ENCODE measurements at regions not wholly inside any gene's neighbourhood (a gene's known extent, or its start where the extent isn't known, plus 50 kb on each side); places are given as distances from the start of the nearest gene placed in this dataset.

DNA sequence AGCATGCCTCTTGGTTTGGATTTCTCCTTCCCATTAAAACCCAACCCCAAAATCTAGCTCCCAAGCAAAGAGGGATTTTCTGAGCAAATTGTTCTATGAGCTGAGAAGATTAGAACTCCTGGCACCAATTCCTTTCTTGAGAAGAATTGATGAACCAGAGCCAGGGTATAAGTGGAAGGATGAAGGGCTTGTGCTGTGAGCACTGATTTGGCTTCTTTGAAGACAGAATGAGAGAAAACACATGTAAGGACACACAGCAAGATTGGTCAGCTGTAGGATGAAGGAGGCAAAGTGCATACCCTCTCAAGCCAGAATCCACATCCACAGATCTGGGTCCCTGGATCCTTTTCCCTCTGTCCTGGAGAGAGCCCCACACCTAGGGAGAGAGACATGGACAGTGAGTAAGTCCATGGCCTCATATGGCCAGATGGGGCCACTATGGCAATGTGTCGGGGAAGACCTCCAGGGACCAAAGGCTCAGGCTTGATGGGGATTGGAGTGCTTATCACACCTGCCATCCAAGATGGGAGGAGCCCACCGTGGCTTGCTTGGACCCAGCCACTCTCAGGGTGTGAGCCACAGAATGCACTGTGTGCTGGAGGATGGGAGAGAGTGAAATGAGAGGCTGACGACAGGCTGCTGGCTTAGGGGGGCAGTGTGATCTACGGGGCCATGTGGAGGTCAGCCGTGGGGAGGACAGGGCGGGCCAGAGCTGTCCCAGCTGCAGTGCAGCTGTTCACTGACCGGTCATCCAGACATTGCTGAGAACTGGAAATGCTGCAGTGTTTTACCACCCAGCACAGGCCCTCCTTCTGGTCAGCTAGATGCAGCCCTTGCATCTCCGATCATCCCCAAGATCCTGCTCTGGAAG is 339.8 kb downstream of the CYP26B1 start:
- Mint-ChIP-seq H3K27me3 (no peaks in the 10 kb centered on the region), H3K27ac (no peak overlapping the region), H3K4me1 (ENCODE audit: low read depth) (no peaks in the 10 kb centered on the region), H3K36me3 (no peaks in the 10 kb centered on the region), H3K4me3 (no peak overlapping the region), H3K9me3 (ENCODE audit: low read depth) (no peaks in the 10 kb centered on the region)

DNA sequence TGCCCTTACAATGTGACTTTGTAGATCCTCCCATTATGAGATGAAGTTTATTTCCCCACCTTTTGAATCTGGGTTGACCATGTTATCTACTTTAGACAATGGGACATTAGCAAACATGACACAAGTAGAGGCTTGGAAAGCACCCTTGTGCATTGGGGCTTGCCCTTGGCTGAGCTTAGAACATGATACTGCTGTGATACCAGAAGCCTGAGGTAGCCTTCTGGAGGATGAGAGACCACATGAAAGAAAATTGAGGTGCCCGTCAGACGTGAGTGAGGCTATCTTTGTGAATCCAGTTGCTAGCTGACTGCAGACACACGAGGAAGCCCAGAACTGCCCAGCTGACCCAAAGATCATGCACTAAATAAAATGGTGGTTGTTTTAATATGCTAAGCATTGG is 341.2 kb downstream of the CYP26B1 start:
- no peaks in the 10 kb centered on the region for H3K4me1 Mint-ChIP-seq (ENCODE audit: low read depth)
- H3K36me3 Mint-ChIP-seq, result no peaks in the 10 kb centered on the region
- H3K4me3 Mint-ChIP-seq, result no peak overlapping the region
- H3K27ac Mint-ChIP-seq, result no peak overlapping the region
- no peaks in the 10 kb centered on the region for H3K27me3 Mint-ChIP-seq
- H3K9me3 Mint-ChIP-seq (ENCODE audit: low read depth), result no peaks in the 10 kb centered on the region

DNA sequence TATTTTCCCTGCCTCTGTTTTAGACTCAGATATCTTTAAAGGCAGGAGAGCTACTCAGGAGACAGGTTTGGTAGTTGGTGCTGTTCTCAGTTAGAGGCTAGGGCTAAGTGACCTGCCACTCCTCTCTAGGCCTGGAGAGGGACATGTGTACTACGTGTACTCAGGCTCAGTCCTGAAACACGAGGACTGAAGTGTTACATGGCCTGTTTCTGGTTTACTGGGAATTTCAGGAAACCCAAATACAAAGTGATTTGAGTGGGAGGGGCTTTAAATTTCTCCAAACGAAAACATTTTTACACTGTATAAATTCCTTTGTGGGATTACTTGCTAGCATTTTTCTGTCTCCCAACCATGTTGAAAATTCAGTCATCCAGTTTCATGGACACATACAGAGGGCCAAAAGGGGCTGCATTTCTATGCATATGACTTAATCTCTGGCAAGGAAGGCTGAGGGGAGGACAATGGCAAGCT is 343.3 kb downstream of the CYP26B1 start:
- Mint-ChIP-seq H3K4me1 (ENCODE audit: low read depth) (no peaks in the 10 kb centered on the region), H3K9me3 (ENCODE audit: low read depth) (no peaks in the 10 kb centered on the region), H3K4me3 (no peak overlapping the region), H3K36me3 (no peaks in the 10 kb centered on the region), H3K27me3 (peaks cover 2% of the 10 kb centered on the region), H3K27ac (no peak overlapping the region)

DNA sequence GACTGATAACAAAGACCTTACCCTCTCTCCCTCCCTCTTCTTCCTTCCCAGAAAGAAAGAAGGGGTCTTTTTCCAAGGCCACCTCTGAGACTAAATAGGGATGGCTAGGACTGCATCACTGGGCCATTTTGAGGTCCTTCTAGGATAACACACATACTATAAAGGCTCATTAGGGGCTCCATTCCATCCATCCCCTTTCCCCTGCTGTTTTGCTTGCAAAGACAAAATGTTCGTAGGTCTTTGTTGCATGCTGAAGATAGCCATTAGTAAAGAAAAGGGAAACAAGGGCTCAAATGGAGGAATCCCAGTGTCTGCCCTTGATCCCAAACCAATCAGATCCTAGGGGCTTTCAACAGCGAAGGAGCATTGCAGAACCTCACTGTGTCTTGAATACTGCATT is 344.3 kb downstream of the CYP26B1 start:
- H3K27ac Mint-ChIP-seq, result no peak overlapping the region
- peaks cover 2% of the 10 kb centered on the region for H3K27me3 Mint-ChIP-seq
- H3K36me3 Mint-ChIP-seq, result no peaks in the 10 kb centered on the region
- no peaks in the 10 kb centered on the region for H3K4me1 Mint-ChIP-seq (ENCODE audit: low read depth)
- no peak overlapping the region for H3K4me3 Mint-ChIP-seq
- H3K9me3 Mint-ChIP-seq (ENCODE audit: low read depth), result no peaks in the 10 kb centered on the region

DNA sequence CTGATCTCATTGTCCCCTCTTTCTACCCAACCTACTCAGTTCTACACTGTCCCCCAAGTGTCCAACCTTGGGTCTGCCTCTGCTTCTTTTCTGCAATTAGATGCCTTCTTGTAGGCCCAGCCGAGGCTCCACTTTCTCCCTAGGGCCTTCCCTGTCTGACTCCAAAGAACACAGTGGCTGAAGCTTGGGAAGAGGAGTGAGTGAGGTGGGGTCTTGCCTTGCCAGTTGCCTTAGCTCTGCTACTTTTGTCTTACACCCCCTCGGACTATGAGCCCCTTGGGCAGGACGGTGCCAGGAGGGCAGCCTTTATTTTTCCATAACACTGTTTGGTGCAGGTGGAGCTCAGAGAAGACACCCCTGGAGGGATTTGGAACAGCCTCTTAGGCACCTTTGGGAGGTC is 345.1 kb downstream of the CYP26B1 start:
- no peaks in the 10 kb centered on the region for H3K36me3 Mint-ChIP-seq
- no peak overlapping the region for H3K4me3 Mint-ChIP-seq
- no peak overlapping the region for H3K27ac Mint-ChIP-seq
- H3K9me3 Mint-ChIP-seq (ENCODE audit: low read depth), result no peaks in the 10 kb centered on the region
- no peaks in the 10 kb centered on the region for H3K4me1 Mint-ChIP-seq (ENCODE audit: low read depth)
- peaks cover 2% of the 10 kb centered on the region for H3K27me3 Mint-ChIP-seq

DNA sequence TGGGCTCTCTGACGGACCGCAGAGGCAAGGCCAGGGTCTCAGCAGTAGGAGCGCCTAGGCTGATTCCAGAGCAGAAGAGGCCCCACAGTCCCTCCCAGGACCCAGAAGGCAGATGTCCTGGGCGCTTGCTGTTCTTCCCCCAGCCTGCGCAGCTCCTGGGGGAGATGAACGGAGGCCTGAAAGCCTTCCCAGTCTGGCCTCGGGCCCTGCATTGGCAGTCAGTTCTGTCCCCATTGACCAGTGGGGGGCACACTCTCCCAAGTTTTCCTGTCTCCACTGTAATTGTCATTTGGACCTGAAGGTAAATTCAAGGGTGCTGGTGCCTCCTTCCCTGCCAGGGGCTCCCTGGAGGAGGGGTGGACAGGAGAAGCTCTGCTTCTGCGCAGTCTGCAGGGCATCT is 345.7 kb downstream of the CYP26B1 start:
- H3K9me3 Mint-ChIP-seq (ENCODE audit: low read depth), result no peaks in the 10 kb centered on the region
- H3K4me1 Mint-ChIP-seq (ENCODE audit: low read depth), result no peaks in the 10 kb centered on the region
- no peak overlapping the region for H3K27ac Mint-ChIP-seq
- peaks cover 2% of the 10 kb centered on the region for H3K27me3 Mint-ChIP-seq
- no peak overlapping the region for H3K4me3 Mint-ChIP-seq
- no peaks in the 10 kb centered on the region for H3K36me3 Mint-ChIP-seq

DNA sequence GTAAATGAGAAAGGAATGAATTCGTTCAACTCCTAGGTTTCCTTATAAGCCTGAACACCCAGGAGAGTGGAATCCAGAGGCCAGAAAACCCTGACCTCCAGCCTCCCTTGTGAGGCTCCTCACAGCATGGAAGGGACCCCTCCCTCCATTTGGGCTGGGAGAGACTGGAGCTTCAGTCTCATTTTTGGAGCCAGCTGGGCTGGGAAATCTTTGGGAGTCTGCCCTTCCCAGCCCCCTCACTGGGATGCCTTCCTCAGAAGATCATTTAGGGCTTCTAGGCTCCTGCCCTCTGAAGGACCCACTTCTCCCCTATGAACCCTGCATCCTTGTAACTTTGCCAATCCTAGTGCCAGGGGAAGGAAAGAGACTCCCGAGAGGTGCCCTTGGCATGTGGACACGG is 346.1 kb downstream of the CYP26B1 start:
- no peaks in the 10 kb centered on the region for H3K4me1 Mint-ChIP-seq (ENCODE audit: low read depth)
- peaks cover 2% of the 10 kb centered on the region for H3K27me3 Mint-ChIP-seq

DNA sequence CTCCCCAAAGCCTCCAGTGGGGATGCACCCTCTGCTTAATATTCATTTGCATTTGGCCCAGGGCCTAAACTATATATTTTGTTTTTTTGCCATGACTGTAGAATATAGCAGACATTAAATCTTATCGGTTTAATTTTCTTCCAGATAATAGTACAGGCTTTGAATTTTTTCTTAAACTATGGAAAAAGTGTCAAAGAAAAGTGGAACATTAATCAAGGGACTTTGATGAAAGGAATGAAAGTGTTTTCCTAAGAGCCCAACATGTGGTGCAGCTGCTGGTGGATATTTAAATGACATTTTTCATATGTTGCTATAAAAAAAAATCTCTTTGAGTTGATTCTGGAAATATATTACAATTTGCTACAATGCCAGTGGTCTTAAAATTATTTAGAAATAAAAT is 346.8 kb downstream of the CYP26B1 start:
- Mint-ChIP-seq H3K9me3 (ENCODE audit: low read depth) (no peaks in the 10 kb centered on the region), H3K27ac (no peak overlapping the region), H3K36me3 (no peaks in the 10 kb centered on the region)

More for the DNA sequence above, 346.1 kb downstream of the CYP26B1 start:
- no peak overlapping the region for H3K27ac Mint-ChIP-seq
- H3K4me3 Mint-ChIP-seq, result no peak overlapping the region
- H3K9me3 Mint-ChIP-seq (ENCODE audit: low read depth), result no peaks in the 10 kb centered on the region
- H3K36me3 Mint-ChIP-seq, result no peaks in the 10 kb centered on the region

DNA sequence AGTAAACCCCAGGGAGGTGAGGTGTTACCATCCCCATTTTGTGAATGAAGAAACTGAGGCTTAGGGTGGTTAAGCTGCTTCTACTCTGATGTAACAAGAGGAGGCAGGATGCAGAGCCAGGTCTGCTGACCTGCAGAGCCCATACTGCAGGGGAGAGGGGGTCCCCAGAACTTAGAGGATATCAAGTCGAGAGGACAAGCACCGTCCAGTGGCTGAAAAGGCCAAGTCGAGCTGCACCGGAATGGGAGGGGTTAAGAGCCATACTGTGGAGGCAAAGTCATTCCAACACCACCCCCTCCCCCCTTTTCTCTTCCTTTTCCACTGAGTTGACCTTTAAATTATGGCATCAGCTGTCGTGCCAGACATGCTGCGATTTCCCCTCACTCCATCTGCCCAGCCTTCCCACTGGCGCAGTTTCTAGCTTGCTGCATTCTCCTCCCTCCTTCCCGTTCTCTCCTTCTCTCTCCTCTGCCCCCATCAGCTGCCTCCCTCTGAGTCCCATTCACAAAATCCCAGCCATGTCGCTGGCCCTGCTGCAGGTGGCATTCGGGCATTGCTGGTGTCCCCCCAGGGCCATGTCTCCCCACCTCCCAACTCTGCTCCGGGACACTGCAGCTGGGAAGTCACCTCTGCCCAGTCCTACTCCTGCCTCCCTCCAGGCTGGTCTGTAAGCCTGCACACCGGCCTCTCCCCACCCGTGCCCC is 346.9 kb downstream of the DYSF start:
- Mint-ChIP-seq H3K27me3 (peaks cover 2% of the 10 kb centered on the region), H3K9me3 (ENCODE audit: low read depth) (no peaks in the 10 kb centered on the region), H3K36me3 (no peaks in the 10 kb centered on the region), H3K4me3 (no peak overlapping the region), H3K4me1 (ENCODE audit: low read depth) (no peaks in the 10 kb centered on the region), H3K27ac (no peak overlapping the region)

More for the DNA sequence above, 346.8 kb downstream of the CYP26B1 start:
- peaks cover 2% of the 10 kb centered on the region for H3K27me3 Mint-ChIP-seq
- H3K4me1 Mint-ChIP-seq (ENCODE audit: low read depth), result no peaks in the 10 kb centered on the region
- no peak overlapping the region for H3K4me3 Mint-ChIP-seq

DNA sequence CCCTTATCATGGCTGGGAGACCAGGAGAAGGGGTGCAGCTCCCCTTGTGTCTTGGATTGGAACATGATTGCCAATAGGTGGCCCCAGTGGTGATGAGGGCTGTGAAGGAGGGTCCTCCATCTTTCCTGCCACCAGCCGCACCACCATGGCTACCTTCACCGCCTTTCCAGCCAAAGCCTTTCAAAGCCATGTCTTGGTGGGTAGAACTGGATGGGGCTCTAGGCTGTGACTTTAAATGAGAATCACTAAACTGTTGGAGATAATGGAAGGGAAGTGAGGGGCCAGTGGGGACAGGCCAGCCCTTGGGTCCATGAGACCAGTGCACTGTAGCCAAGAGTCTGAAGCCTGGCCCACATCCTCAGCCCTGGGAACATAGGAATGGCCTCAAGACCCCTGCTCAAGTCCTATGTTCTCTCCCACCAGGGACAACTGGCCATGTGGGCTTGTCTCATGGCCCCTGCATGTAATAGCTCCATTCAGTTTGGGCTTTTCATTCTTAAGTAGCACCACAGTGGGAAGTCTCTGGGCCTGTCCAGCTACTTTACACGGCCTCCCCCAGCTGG is 345.7 kb downstream of the DYSF start:
- Mint-ChIP-seq H3K36me3 (no peaks in the 10 kb centered on the region), H3K27ac (no peak overlapping the region), H3K27me3 (peaks cover 2% of the 10 kb centered on the region), H3K4me1 (ENCODE audit: low read depth) (no peaks in the 10 kb centered on the region), H3K4me3 (no peak overlapping the region), H3K9me3 (ENCODE audit: low read depth) (no peaks in the 10 kb centered on the region)

DNA sequence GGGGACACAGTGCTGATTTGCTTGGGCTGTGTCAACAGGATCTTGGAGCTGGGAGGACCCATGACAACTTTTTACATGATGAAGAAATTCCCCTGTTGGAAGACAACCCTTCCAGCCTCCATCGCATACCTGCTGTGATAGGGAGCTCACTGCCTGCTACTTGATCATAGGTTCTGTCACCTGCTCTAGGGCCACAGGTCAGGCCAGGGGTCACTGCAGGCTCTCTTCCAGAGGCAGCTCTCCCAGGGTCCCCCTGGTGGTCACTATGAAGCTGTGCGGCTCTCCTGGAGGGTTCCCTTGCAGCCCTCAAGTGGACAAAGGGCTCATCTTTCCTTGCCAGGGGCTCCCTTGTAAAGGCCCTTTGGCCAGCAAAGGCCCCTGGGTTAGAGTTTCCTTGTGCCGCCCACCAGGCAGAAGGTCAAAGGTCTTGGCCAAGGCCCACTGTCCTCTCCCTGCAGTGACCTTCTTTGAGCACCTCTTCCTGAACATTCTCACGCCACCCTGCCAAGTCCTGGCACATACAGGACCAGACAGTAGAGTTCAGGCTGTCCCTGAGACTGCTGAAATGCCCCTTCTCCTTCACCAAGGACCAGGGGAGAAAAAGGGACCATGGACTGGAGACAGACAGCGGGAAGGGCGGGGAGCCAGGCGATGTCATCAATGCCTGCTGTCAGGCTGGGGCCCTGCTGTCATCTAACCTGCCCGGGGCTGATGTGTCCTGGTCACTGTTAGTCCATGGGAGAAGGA is 345.1 kb downstream of the DYSF start:
- Mint-ChIP-seq H3K4me1 (ENCODE audit: low read depth) (no peaks in the 10 kb centered on the region), H3K27ac (no peak overlapping the region), H3K4me3 (no peak overlapping the region), H3K27me3 (peaks cover 2% of the 10 kb centered on the region), H3K36me3 (no peaks in the 10 kb centered on the region), H3K9me3 (ENCODE audit: low read depth) (no peaks in the 10 kb centered on the region)

DNA sequence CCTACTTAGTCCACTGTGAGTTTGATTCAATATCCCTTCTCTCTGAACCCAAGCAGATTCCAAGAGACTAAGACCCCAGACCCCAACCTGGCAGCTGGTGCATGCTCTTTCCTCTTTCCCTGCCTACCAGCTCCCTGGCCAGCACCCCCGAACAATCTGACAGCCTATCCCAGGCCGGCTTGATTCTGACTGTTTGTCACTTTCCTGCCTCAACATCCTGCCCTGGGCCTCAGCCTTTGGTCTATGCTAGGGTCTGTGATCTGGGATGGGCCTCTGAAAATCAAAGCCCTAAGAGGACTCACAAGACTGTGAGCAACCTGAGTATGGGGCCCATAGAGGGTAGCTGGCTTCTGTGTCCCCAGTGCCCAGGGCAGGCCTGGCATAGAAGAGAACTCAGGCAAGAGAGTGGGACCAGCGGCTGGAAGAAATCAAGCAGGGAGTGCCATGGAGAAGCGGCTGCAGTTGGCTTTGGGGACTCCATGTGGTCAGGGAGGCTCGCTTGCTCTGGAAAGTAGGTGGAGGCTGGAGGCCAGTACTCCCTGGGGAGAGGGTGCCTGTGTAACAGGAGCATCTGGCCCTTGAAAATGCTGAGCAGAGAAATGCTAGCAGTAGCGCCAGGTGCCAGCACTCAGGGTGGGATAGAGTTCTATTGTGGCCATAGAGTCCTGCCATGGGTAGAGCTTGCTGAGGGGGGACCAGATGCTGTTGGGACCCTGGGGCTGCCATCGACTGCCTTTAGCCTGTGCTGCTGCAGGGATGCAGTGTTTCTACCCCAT is 343.9 kb downstream of the DYSF start:
- Mint-ChIP-seq H3K27ac (no peak overlapping the region), H3K4me3 (no peak overlapping the region), H3K4me1 (ENCODE audit: low read depth) (no peaks in the 10 kb centered on the region), H3K36me3 (no peaks in the 10 kb centered on the region), H3K9me3 (ENCODE audit: low read depth) (no peaks in the 10 kb centered on the region), H3K27me3 (peaks cover 2% of the 10 kb centered on the region)

DNA sequence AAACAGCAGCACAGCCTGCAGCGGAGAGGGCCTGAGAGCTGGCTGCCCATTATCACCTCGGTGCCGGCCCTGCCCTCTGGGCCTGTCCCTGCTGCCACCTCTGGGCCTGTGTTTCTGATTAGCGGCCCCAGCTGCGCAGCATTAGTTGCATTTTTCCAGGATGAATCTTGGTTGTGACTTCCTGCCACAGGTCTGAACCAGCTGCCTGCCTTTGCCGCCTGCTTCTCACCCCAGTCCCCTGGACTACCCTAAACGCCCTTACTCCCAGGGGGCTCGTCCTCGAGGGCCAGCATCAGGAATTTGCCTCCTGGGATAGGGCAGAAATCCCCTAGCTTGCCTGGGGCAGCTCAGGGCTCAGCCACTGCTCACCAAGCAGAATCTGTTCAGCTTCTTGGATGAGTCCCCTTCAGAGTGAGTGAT is 342.8 kb downstream of the DYSF start:
- Mint-ChIP-seq H3K4me1 (ENCODE audit: low read depth) (no peaks in the 10 kb centered on the region), H3K4me3 (no peak overlapping the region), H3K36me3 (no peaks in the 10 kb centered on the region), H3K27me3 (peaks cover under 1% of the 10 kb centered on the region), H3K27ac (no peak overlapping the region), H3K9me3 (ENCODE audit: low read depth) (no peaks in the 10 kb centered on the region)

DNA sequence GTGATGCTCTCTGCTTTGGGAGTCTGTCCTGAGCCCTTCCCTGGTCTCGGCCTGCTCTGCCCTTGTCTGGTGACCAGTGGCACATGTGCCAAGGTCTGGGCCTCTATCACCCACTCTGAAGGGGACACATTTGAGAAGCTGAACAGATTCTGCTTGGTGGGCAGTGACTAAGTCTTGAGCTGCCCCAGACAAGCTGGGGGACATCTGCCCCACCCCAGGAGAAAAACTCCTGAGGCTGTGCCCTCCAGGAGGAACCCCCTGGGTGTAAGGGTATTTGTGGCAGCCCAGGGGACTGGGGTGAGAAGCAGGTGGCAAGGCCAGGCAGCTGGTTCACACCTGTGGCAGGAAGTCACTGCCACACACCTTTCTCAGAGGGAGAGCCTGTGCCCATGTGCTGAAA is 342.1 kb downstream of the DYSF start:
- Mint-ChIP-seq H3K27me3 (no peaks in the 10 kb centered on the region), H3K36me3 (no peaks in the 10 kb centered on the region), H3K27ac (no peak overlapping the region), H3K4me1 (ENCODE audit: low read depth) (no peaks in the 10 kb centered on the region), H3K4me3 (no peak overlapping the region), H3K9me3 (ENCODE audit: low read depth) (no peaks in the 10 kb centered on the region)
